Neural crest cell (in vitro differentiated cells): ENCODE measurements at regions not wholly inside any gene's neighbourhood (a gene's known extent, or its start where the extent isn't known, plus 50 kb on each side); places are given as distances from the start of the nearest gene placed in this dataset.
"Not testable (repeated sequence)": the region's sequence is repeated elsewhere in the genome, so short reads cannot be mapped to it uniquely, and the experiment has no call there.

ENCODE experiments used
- DNase-seq: peaks from one replicate; pipeline ENCODE4 v3.0.0; 2021; ENCODE audit warnings: low read depth, mixed read lengths, low spot score
- H3K27ac Mint-ChIP-seq: one replicate; pipeline ENCODE4 v1.8.0; 2021; ENCODE audit warnings: mild to moderate bottlenecking, mixed read lengths; ENCODE audit not compliant: unreplicated experiment
- H3K27me3 Mint-ChIP-seq: 2 replicates; pipeline ENCODE4 v1.8.0; 2021; ENCODE audit warnings: low read depth, mild to moderate bottlenecking, mixed read lengths
- H3K36me3 Mint-ChIP-seq: 2 replicates; pipeline ENCODE4 v1.8.0; 2021; ENCODE audit warnings: low read depth, mild to moderate bottlenecking, mixed read lengths
- H3K4me1 Mint-ChIP-seq: 2 replicates; pipeline ENCODE4 v1.8.0; 2021; ENCODE audit warnings: mixed read lengths
- H3K4me3 Mint-ChIP-seq: one replicate; pipeline ENCODE4 v1.8.0; 2021; ENCODE audit warnings: mild to moderate bottlenecking, mixed read lengths
- H3K9me3 Mint-ChIP-seq: 2 replicates; pipeline ENCODE4 v1.8.0; 2021; ENCODE audit warnings: mixed read lengths

GRCh38 chr3:195967387-195967720 lies 59.0 kb upstream of the TNK2 start:
- not testable (repeated sequence) for DNase-seq, H3K27me3 Mint-ChIP-seq, H3K4me1 Mint-ChIP-seq, H3K27ac Mint-ChIP-seq, H3K9me3 Mint-ChIP-seq, H3K4me3 Mint-ChIP-seq
- H3K36me3 Mint-ChIP-seq: peaks cover 22% of the 10 kb centered on the region

GRCh38 chr3:195966563-195967386 lies 58.4 kb upstream of the TNK2 start:
- H3K36me3 Mint-ChIP-seq: peaks cover 24% of the 10 kb centered on the region
- H3K27ac Mint-ChIP-seq, DNase-seq, H3K4me1 Mint-ChIP-seq, H3K4me3 Mint-ChIP-seq, H3K9me3 Mint-ChIP-seq, H3K27me3 Mint-ChIP-seq: not testable (repeated sequence)

GRCh38 chr3:195965217-195965616 lies 56.9 kb upstream of the TNK2 start:
- DNase-seq, H3K4me3 Mint-ChIP-seq, H3K27ac Mint-ChIP-seq, H3K4me1 Mint-ChIP-seq, H3K9me3 Mint-ChIP-seq, H3K27me3 Mint-ChIP-seq: not testable (repeated sequence)
- H3K36me3 Mint-ChIP-seq: peaks cover 27% of the 10 kb centered on the region

- not testable (repeated sequence) for H3K4me1 Mint-ChIP-seq, DNase-seq, H3K27me3 Mint-ChIP-seq, H3K9me3 Mint-ChIP-seq, H3K4me3 Mint-ChIP-seq
- H3K27ac Mint-ChIP-seq: peak overlapping the region; percentile 62
- H3K36me3 Mint-ChIP-seq: peaks cover 22% of the 10 kb centered on the region
These were observed 56.2 kb upstream of the TNK2 start for GRCh38 chr3:195964318-195965107.

- not testable (repeated sequence) for H3K27ac Mint-ChIP-seq, H3K27me3 Mint-ChIP-seq
These were observed 53.9 kb upstream of the TNK2 start for GRCh38 chr3:195962222-195962621.

GRCh38 chr3:195960971-195961775 lies 52.8 kb upstream of the TNK2 start:
- not testable (repeated sequence) for H3K9me3 Mint-ChIP-seq, H3K4me1 Mint-ChIP-seq, H3K27me3 Mint-ChIP-seq, H3K4me3 Mint-ChIP-seq, H3K27ac Mint-ChIP-seq, DNase-seq
- peaks cover 20% of the 10 kb centered on the region for H3K36me3 Mint-ChIP-seq

More at GRCh38 chr3:195962222-195962621, 53.9 kb upstream of the TNK2 start:
- H3K9me3 Mint-ChIP-seq, DNase-seq, H3K4me3 Mint-ChIP-seq, H3K4me1 Mint-ChIP-seq: not testable (repeated sequence)
- peaks cover 20% of the 10 kb centered on the region for H3K36me3 Mint-ChIP-seq

- H3K27ac Mint-ChIP-seq, H3K4me3 Mint-ChIP-seq, H3K27me3 Mint-ChIP-seq, H3K9me3 Mint-ChIP-seq, DNase-seq, H3K4me1 Mint-ChIP-seq: not testable (repeated sequence)
- H3K36me3 Mint-ChIP-seq: peaks cover 17% of the 10 kb centered on the region
These were observed 51.8 kb upstream of the TNK2 start for GRCh38 chr3:195960164-195960563.

GRCh38 chr3:195959367-195960157 lies 51.2 kb upstream of the TNK2 start:
- DNase-seq, H3K9me3 Mint-ChIP-seq, H3K4me1 Mint-ChIP-seq, H3K27me3 Mint-ChIP-seq, H3K27ac Mint-ChIP-seq: not testable (repeated sequence)
- H3K36me3 Mint-ChIP-seq: peaks cover 17% of the 10 kb centered on the region
- H3K4me3 Mint-ChIP-seq: peak overlapping the region; percentile 54

- H3K27ac Mint-ChIP-seq, H3K4me1 Mint-ChIP-seq, H3K27me3 Mint-ChIP-seq, H3K9me3 Mint-ChIP-seq, DNase-seq: not testable (repeated sequence)
- peak overlapping the region; percentile 54 for H3K4me3 Mint-ChIP-seq
- peaks cover 15% of the 10 kb centered on the region for H3K36me3 Mint-ChIP-seq
These were observed 50.4 kb upstream of the TNK2 start for GRCh38 chr3:195958736-195959135.
